HepG2 (cell line): ENCODE measurements at regions not wholly inside any gene's neighbourhood (a gene's known extent, or its start where the extent isn't known, plus 50 kb on each side); places are given as distances from the start of the nearest gene placed in this dataset.

Source experiments
- ESRRA ChIP-seq: sonication (generic); formaldehyde crosslinking; IDR thresholded peaks from 2 replicates; pipeline ENCODE4 v1.5.1; 2020; ENCODE audit warnings: mild to moderate bottlenecking, low read depth, missing genetic modification reagents
- FOXO1 ChIP-seq: sonication (generic); formaldehyde crosslinking; IDR thresholded peaks from 2 replicates; pipeline ENCODE4 v1.4.0; 2020; ENCODE audit warnings: missing genetic modification reagents
- GPN1 ChIP-seq: sonication (generic); formaldehyde crosslinking; IDR thresholded peaks from 2 replicates; pipeline ENCODE4 v1.5.1; 2020; ENCODE audit warnings: missing genetic modification reagents, borderline replicate concordance
- HDAC1 ChIP-seq: sonication (generic); formaldehyde crosslinking; IDR thresholded peaks from 2 replicates; pipeline ENCODE4 v1.5.1; 2020; ENCODE audit warnings: mild to moderate bottlenecking, missing genetic modification reagents
- HNRNPL ChIP-seq: fragments of 200-400 bp; formaldehyde crosslinking; IDR thresholded peaks from 2 replicates; pipeline ENCODE4 v1.6.1; 2017; ENCODE audit warnings: mild to moderate bottlenecking, low read depth, low read length
- KLF16 ChIP-seq, 2 experiments: sonication (generic) in 1 of 2; formaldehyde crosslinking in 1 of 2; IDR thresholded peaks; 2 replicates each; pipeline versions ENCODE4 v1.6.1 to v1.8.0; 2016 to 2023; ENCODE audit warnings: missing genetic modification reagents in 2 of 2, missing compliant biosample characterization in 1 of 2
- NFKBIZ ChIP-seq: IDR thresholded peaks from 2 replicates; pipeline ENCODE4 v1.6.1; 2018; ENCODE audit warnings: missing genetic modification reagents, missing compliant biosample characterization
- SP4 ChIP-seq: sonication (generic); formaldehyde crosslinking; IDR thresholded peaks from 2 replicates; pipeline ENCODE4 v1.8.1; 2023; ENCODE audit warnings: mild to moderate bottlenecking, missing genetic modification reagents
- ZBTB7B ChIP-seq: sonication (generic); formaldehyde crosslinking; IDR thresholded peaks from 2 replicates; pipeline ENCODE4 v1.4.0; 2020; ENCODE audit warnings: missing genetic modification reagents
- ZIK1 ChIP-seq: sonication (generic); formaldehyde crosslinking; IDR thresholded peaks from 2 replicates; pipeline ENCODE4 v1.5.0; 2020; ENCODE audit warnings: mild to moderate bottlenecking, low read depth, missing genetic modification reagents, borderline replicate concordance
- ZNF552 ChIP-seq: sonication (generic); formaldehyde crosslinking; IDR thresholded peaks from 2 replicates; pipeline ENCODE4 v1.9.0; 2022; ENCODE audit warnings: missing genetic modification reagents, mild to moderate bottlenecking, borderline replicate concordance
- ZNF670 ChIP-seq: sonication (generic); formaldehyde crosslinking; IDR thresholded peaks from 2 replicates; pipeline ENCODE4 v1.8.0; 2022; ENCODE audit warnings: mild to moderate bottlenecking, missing genetic modification reagents, borderline replicate concordance
- ZNF788 ChIP-seq: sonication (generic); formaldehyde crosslinking; IDR thresholded peaks from 2 replicates; pipeline ENCODE4 v1.5.0; 2020; ENCODE audit warnings: mild to moderate bottlenecking, missing genetic modification reagents, borderline replicate concordance
- ZNF891 ChIP-seq: sonication (generic); formaldehyde crosslinking; IDR thresholded peaks from 2 replicates; pipeline ENCODE4 v1.5.0; 2020; ENCODE audit warnings: mild to moderate bottlenecking, missing genetic modification reagents
- TF ChIP-seq, protein P1 (sequence below): sonication (generic); formaldehyde crosslinking; IDR thresholded peaks from 2 replicates; pipeline ENCODE4 v1.5.0; 2020; ENCODE audit warnings: mild to moderate bottlenecking, missing genetic modification reagents
- TF ChIP-seq, protein P2 (sequence below): IDR thresholded peaks from 2 replicates; pipeline ENCODE4 v1.6.1; 2016; ENCODE audit warnings: missing compliant biosample characterization, missing genetic modification reagents, borderline replicate concordance
- TF ChIP-seq, protein P3 (sequence below): sonication (generic); formaldehyde crosslinking; IDR thresholded peaks from 2 replicates; pipeline ENCODE4 v1.4.0; 2020; ENCODE audit warnings: missing genetic modification reagents
- TF ChIP-seq, protein P4 (sequence below), 2 experiments: fragments of 450-650 bp in 1 of 2; sonication (generic) in 1 of 2; formaldehyde crosslinking; IDR thresholded peaks; 2 replicates each; pipeline versions ENCODE4 v1.5.0 to v1.8.0; 2020 to 2022; ENCODE audit warnings: mild to moderate bottlenecking in 1 of 2, missing genetic modification reagents in 1 of 2

DNA sequence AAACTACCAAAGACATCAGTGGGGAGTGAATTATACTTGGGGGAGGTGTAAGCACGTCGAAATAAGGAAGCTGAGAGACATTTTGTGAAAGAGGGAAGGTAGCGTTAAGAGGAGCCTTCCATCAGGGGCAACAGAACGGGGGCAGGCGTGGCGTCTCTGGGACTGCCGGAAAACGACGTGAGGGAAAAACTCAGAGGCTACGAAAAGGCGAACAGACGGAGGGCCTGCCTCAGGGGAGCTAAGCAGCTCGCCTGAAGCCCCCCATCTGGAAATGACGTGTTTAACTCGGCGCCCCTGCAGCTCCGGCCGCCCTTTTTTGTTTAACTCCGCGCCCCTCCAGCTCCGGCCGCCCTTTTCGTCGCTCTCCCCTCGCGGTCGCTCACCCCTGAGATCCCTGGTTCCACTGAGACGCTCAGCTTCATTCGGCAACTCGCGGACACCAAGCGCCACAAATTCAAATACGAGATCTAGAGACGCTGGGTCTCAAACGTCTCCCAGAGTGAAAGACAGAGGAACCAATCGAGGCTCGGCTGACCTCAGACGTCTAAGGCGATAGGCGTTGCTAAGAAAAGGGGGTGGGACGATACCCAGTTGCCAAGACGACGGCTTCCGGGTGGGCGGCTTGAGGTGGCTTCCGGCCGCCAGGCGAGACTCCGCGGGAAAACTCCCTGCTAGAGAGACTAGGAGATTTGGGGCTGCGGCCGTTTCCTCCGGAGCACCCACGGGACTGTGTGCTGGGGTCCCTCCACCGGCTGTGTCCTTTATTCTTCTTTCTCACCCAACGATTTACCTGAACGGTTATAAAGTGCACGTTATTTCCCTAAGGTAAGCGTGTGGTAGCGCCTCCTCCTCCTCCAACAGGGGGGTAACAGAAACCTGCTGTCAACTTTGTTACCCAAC, 383.2 kb downstream of the ZFHX3 start (continued):
- TF ChIP-seq, protein P1, sequence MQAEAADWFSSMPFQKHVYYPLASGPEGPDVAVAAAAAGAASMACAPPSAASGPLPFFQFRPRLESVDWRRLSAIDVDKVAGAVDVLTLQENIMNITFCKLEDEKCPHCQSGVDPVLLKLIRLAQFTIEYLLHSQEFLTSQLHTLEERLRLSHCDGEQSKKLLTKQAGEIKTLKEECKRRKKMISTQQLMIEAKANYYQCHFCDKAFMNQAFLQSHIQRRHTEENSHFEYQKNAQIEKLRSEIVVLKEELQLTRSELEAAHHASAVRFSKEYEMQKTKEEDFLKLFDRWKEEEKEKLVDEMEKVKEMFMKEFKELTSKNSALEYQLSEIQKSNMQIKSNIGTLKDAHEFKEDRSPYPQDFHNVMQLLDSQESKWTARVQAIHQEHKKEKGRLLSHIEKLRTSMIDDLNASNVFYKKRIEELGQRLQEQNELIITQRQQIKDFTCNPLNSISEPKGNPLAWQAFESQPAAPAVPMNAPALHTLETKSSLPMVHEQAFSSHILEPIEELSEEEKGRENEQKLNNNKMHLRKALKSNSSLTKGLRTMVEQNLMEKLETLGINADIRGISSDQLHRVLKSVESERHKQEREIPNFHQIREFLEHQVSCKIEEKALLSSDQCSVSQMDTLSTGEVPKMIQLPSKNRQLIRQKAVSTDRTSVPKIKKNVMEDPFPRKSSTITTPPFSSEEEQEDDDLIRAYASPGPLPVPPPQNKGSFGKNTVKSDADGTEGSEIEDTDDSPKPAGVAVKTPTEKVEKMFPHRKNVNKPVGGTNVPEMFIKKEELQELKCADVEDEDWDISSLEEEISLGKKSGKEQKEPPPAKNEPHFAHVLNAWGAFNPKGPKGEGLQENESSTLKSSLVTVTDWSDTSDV (CRISPR knock-in tag) = peak; percentile 55; the same call in 1 of the 2 replicates
- TF ChIP-seq, protein P2, sequence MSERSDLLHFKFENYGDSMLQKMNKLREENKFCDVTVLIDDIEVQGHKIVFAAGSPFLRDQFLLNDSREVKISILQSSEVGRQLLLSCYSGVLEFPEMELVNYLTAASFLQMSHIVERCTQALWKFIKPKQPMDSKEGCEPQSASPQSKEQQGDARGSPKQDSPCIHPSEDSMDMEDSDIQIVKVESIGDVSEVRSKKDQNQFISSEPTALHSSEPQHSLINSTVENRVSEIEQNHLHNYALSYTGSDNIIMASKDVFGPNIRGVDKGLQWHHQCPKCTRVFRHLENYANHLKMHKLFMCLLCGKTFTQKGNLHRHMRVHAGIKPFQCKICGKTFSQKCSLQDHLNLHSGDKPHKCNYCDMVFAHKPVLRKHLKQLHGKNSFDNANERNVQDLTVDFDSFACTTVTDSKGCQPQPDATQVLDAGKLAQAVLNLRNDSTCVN (CRISPR knock-in tag) = peak; percentile 49; the same call in 1 of the 2 replicates
- TF ChIP-seq HDAC1 (CRISPR knock-in tag) (peak; percentile 100), ZNF552 (no peak), HNRNPL (0 out of 2 replicates have a peak, but pooled peaks have one; percentile 18), KLF16 (CRISPR knock-in tag; IDR thresholded peaks at IDR 0.05) (peak in 1 of 2 experiments; percentile 55; a peak in 1 of 4 replicates), NFKBIZ (CRISPR knock-in tag) (0 out of 2 replicates have a peak, but pooled peaks have one; percentile 37), SP4 (CRISPR knock-in tag) (peak; percentile 81), FOXO1 (CRISPR knock-in tag) (0 out of 2 replicates have a peak, but pooled peaks have one; percentile 30), ZIK1 (0 out of 2 replicates have a peak, but pooled peaks have one; percentile 15), ZNF891 (peak; percentile 82; the same call in 1 of the 2 replicates), ZNF788 (CRISPR knock-in tag) (peak; percentile 64; the same call in 1 of the 2 replicates), ZNF670 (CRISPR knock-in tag) (no peak; the same call in 1 of the 2 replicates), ESRRA (CRISPR knock-in tag) (0 out of 2 replicates have a peak, but pooled peaks have one; percentile 11), ZBTB7B (peak; percentile 29; the same call in 1 of the 2 replicates), GPN1 (CRISPR knock-in tag) (no peak)
- TF ChIP-seq, protein P3, sequence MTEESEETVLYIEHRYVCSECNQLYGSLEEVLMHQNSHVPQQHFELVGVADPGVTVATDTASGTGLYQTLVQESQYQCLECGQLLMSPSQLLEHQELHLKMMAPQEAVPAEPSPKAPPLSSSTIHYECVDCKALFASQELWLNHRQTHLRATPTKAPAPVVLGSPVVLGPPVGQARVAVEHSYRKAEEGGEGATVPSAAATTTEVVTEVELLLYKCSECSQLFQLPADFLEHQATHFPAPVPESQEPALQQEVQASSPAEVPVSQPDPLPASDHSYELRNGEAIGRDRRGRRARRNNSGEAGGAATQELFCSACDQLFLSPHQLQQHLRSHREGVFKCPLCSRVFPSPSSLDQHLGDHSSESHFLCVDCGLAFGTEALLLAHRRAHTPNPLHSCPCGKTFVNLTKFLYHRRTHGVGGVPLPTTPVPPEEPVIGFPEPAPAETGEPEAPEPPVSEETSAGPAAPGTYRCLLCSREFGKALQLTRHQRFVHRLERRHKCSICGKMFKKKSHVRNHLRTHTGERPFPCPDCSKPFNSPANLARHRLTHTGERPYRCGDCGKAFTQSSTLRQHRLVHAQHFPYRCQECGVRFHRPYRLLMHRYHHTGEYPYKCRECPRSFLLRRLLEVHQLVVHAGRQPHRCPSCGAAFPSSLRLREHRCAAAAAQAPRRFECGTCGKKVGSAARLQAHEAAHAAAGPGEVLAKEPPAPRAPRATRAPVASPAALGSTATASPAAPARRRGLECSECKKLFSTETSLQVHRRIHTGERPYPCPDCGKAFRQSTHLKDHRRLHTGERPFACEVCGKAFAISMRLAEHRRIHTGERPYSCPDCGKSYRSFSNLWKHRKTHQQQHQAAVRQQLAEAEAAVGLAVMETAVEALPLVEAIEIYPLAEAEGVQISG (CRISPR knock-in tag) = peak; percentile 74
- TF ChIP-seq, protein P4, sequence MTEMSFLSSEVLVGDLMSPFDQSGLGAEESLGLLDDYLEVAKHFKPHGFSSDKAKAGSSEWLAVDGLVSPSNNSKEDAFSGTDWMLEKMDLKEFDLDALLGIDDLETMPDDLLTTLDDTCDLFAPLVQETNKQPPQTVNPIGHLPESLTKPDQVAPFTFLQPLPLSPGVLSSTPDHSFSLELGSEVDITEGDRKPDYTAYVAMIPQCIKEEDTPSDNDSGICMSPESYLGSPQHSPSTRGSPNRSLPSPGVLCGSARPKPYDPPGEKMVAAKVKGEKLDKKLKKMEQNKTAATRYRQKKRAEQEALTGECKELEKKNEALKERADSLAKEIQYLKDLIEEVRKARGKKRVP (CRISPR knock-in tag; IDR thresholded peaks at IDR 0.05) = no peak; a peak in 1 of 4 replicates
